ENCODE measurements at regions not wholly inside any gene's neighbourhood (a gene's known extent, or its start where the extent isn't known, plus 50 kb on each side); places are given as distances from the start of the nearest gene placed in this dataset.

DNA sequence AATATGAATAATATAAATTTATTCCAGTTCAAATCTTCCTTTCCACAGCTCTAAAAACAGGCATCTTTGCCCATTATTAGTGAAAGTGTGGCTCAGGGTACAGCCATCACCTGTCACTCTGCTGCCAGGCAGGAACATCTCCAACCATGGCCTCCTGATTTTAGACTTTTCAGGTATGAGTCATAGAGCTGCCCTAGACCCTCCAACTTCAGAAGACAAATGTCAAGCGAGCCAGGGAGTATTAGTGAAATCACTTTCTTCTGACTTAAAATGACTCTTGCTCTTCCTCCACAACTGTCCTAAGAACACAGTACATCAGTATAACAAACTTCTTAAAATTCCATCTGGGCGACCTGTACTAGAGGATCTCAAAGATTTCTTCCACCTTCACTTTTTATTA lies 78.1 kb upstream of the AKAP13 start:
- peaks cover 8% of the 10 kb centered on the region for H3K27me3 Mint-ChIP-seq (ENCODE audit: insufficient read depth, low read depth, poor library complexity)
- no peaks in the 10 kb centered on the region; the same call in 2 of the 3 replicates for H3K9me3 Mint-ChIP-seq
- H3K4me1 ChIP-seq (ENCODE audit: insufficient read depth) = no peaks in the 10 kb centered on the region
- H2AFZ ChIP-seq = no peak overlapping the region
- H3K4me3 ChIP-seq = no peak overlapping the region
- no peak overlapping the region for H3K27ac ChIP-seq (ENCODE audit: low read depth)
- ATAC-seq (no peak), DNase-seq (ENCODE audit: low spot score) (no peak)
- no peaks in the 10 kb centered on the region for H3F3A ChIP-seq (replicated peaks; ENCODE audit: low read depth)
- no peaks in the 10 kb centered on the region for H3K36me3 Mint-ChIP-seq (ENCODE audit: low read depth)
- no peaks in the 10 kb centered on the region; the same call in 1 of the 2 replicates for H4K20me1 ChIP-seq (replicated peaks; ENCODE audit: insufficient read depth)
- H3K4me3 Mint-ChIP-seq = no peak overlapping the region
- TF ChIP-seq EZH2 (IDR thresholded peaks at IDR 0.05; ENCODE audit: low read depth, unreplicated experiment) (no peak), STAT1 (IDR thresholded peaks at IDR 0.05; ENCODE audit: unreplicated experiment) (no peak), ZNF331 (CRISPR knock-in tag; IDR thresholded peaks at IDR 0.05; ENCODE audit: low read depth) (no peak), ZNF114 (CRISPR knock-in tag; IDR thresholded peaks at IDR 0.05) (no peak), CREB1 (CRISPR knock-in tag; IDR thresholded peaks at IDR 0.05; ENCODE audit: low read depth) (no peak), NANOG (IDR thresholded peaks at IDR 0.05; ENCODE audit: borderline replicate concordance) (no peak), JUNB (IDR thresholded peaks at IDR 0.05; ENCODE audit: unreplicated experiment) (no peak), POLR2AphosphoS5 (IDR thresholded peaks at IDR 0.05; ENCODE audit: low read depth) (no peak), EZH2phosphoT487 (IDR thresholded peaks at IDR 0.05; ENCODE audit: unreplicated experiment) (no peak)
- TF ChIP-seq, protein P1, sequence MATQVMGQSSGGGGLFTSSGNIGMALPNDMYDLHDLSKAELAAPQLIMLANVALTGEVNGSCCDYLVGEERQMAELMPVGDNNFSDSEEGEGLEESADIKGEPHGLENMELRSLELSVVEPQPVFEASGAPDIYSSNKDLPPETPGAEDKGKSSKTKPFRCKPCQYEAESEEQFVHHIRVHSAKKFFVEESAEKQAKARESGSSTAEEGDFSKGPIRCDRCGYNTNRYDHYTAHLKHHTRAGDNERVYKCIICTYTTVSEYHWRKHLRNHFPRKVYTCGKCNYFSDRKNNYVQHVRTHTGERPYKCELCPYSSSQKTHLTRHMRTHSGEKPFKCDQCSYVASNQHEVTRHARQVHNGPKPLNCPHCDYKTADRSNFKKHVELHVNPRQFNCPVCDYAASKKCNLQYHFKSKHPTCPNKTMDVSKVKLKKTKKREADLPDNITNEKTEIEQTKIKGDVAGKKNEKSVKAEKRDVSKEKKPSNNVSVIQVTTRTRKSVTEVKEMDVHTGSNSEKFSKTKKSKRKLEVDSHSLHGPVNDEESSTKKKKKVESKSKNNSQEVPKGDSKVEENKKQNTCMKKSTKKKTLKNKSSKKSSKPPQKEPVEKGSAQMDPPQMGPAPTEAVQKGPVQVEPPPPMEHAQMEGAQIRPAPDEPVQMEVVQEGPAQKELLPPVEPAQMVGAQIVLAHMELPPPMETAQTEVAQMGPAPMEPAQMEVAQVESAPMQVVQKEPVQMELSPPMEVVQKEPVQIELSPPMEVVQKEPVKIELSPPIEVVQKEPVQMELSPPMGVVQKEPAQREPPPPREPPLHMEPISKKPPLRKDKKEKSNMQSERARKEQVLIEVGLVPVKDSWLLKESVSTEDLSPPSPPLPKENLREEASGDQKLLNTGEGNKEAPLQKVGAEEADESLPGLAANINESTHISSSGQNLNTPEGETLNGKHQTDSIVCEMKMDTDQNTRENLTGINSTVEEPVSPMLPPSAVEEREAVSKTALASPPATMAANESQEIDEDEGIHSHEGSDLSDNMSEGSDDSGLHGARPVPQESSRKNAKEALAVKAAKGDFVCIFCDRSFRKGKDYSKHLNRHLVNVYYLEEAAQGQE (IDR thresholded peaks at IDR 0.05; ENCODE audit: unreplicated experiment) = no peak
- TF ChIP-seq, protein P2, sequence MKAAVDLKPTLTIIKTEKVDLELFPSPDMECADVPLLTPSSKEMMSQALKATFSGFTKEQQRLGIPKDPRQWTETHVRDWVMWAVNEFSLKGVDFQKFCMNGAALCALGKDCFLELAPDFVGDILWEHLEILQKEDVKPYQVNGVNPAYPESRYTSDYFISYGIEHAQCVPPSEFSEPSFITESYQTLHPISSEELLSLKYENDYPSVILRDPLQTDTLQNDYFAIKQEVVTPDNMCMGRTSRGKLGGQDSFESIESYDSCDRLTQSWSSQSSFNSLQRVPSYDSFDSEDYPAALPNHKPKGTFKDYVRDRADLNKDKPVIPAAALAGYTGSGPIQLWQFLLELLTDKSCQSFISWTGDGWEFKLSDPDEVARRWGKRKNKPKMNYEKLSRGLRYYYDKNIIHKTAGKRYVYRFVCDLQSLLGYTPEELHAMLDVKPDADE (IDR thresholded peaks at IDR 0.05) = no peak
- TF ChIP-seq, protein P3, sequence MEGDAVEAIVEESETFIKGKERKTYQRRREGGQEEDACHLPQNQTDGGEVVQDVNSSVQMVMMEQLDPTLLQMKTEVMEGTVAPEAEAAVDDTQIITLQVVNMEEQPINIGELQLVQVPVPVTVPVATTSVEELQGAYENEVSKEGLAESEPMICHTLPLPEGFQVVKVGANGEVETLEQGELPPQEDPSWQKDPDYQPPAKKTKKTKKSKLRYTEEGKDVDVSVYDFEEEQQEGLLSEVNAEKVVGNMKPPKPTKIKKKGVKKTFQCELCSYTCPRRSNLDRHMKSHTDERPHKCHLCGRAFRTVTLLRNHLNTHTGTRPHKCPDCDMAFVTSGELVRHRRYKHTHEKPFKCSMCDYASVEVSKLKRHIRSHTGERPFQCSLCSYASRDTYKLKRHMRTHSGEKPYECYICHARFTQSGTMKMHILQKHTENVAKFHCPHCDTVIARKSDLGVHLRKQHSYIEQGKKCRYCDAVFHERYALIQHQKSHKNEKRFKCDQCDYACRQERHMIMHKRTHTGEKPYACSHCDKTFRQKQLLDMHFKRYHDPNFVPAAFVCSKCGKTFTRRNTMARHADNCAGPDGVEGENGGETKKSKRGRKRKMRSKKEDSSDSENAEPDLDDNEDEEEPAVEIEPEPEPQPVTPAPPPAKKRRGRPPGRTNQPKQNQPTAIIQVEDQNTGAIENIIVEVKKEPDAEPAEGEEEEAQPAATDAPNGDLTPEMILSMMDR (conservative IDR thresholded peaks at IDR 0.05; ENCODE audit: low read depth in 2 of 2) = no peak
- TF ChIP-seq, protein P4, sequence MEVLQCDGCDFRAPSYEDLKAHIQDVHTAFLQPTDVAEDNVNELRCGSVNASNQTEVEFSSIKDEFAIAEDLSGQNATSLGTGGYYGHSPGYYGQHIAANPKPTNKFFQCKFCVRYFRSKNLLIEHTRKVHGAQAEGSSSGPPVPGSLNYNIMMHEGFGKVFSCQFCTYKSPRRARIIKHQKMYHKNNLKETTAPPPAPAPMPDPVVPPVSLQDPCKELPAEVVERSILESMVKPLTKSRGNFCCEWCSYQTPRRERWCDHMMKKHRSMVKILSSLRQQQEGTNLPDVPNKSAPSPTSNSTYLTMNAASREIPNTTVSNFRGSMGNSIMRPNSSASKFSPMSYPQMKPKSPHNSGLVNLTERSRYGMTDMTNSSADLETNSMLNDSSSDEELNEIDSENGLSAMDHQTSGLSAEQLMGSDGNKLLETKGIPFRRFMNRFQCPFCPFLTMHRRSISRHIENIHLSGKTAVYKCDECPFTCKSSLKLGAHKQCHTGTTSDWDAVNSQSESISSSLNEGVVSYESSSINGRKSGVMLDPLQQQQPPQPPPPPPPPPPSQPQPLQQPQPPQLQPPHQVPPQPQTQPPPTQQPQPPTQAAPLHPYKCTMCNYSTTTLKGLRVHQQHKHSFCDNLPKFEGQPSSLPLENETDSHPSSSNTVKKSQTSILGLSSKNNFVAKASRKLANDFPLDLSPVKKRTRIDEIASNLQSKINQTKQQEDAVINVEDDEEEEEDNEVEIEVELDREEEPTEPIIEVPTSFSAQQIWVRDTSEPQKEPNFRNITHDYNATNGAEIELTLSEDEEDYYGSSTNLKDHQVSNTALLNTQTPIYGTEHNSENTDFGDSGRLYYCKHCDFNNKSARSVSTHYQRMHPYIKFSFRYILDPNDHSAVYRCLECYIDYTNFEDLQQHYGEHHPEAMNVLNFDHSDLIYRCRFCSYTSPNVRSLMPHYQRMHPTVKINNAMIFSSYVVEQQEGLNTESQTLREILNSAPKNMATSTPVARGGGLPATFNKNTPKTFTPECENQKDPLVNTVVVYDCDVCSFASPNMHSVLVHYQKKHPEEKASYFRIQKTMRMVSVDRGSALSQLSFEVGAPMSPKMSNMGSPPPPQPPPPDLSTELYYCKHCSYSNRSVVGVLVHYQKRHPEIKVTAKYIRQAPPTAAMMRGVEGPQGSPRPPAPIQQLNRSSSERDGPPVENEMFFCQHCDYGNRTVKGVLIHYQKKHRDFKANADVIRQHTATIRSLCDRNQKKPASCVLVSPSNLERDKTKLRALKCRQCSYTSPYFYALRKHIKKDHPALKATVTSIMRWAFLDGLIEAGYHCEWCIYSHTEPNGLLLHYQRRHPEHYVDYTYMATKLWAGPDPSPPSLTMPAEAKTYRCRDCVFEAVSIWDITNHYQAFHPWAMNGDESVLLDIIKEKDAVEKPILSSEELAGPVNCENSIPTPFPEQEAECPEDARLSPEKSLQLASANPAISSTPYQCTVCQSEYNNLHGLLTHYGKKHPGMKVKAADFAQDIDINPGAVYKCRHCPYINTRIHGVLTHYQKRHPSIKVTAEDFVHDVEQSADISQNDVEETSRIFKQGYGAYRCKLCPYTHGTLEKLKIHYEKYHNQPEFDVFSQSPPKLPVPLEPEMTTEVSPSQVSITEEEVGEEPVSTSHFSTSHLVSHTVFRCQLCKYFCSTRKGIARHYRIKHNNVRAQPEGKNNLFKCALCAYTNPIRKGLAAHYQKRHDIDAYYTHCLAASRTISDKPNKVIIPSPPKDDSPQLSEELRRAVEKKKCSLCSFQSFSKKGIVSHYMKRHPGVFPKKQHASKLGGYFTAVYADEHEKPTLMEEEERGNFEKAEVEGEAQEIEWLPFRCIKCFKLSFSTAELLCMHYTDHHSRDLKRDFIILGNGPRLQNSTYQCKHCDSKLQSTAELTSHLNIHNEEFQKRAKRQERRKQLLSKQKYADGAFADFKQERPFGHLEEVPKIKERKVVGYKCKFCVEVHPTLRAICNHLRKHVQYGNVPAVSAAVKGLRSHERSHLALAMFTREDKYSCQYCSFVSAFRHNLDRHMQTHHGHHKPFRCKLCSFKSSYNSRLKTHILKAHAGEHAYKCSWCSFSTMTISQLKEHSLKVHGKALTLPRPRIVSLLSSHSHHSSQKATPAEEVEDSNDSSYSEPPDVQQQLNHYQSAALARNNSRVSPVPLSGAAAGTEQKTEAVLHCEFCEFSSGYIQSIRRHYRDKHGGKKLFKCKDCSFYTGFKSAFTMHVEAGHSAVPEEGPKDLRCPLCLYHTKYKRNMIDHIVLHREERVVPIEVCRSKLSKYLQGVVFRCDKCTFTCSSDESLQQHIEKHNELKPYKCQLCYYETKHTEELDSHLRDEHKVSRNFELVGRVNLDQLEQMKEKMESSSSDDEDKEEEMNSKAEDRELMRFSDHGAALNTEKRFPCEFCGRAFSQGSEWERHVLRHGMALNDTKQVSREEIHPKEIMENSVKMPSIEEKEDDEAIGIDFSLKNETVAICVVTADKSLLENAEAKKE (CRISPR knock-in tag; IDR thresholded peaks at IDR 0.05) = no peak
- no peaks in the 10 kb centered on the region for H3K79me2 ChIP-seq (replicated peaks; ENCODE audit: insufficient read depth)
- H3K9me2 ChIP-seq (ENCODE audit: insufficient read depth) = no peaks in the 10 kb centered on the region
- H3K27me3 ChIP-seq (ENCODE audit: insufficient read depth) = no peaks in the 10 kb centered on the region
- no peak overlapping the region for H3K4me2 ChIP-seq
- H3K27ac Mint-ChIP-seq = no peak overlapping the region
- peaks cover 2% of the 10 kb centered on the region; the same call in 2 of the 3 replicates for H3K4me1 Mint-ChIP-seq
- no peaks in the 10 kb centered on the region for H3K36me3 ChIP-seq (ENCODE audit: insufficient read depth)
